ENCODE measurements at regions not wholly inside any gene's neighbourhood (a gene's known extent, or its start where the extent isn't known, plus 50 kb on each side); places are given as distances from the start of the nearest gene placed in this dataset.
"Not testable (repeated sequence)": the region's sequence is repeated elsewhere in the genome, so short reads cannot be mapped to it uniquely, and the experiment has no call there.

DNA sequence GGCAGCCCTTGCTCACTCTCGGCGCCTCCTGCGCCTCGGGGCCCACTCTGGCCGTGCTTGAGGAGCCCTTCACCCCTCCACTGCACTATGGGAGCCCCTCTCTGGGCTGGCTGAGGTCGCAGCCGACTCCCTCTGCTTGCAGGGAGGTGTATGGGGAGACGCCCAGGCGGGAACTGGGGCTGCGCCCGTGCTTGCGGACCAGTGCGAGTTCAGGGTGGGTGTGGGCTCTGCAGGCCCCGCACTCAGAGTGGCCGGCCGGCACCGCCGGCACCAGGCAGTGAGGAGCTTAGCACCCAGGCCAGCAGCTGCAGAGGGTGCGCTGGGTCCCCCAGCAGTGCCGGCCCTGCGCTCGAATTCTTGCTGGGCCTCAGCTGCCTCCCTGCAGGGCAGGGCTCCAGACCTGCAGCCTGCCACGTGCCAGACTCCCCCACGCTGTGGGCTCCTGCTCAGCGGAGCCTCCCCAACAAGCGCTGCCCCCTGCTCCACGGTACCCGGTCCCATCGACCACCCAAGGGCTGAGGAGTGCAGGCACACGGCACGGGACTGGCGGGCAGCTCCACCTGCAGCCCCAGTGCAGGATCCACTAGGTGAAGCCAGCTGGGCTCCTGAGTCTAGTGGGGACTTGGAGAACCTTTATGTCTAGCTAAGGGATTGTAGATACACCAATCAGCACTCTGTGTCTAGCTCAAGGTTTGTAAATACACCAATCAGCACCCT, 54.0 kb upstream of the WWC2 start:
- not testable (repeated sequence) for DNase-seq

GRCh38 chr4:183038436-183038835, 60.6 kb upstream of the WWC2 start:
- DNase-seq: no peak

GRCh38 chr4:183035726-183036415, 63.2 kb upstream of the WWC2 start:
- DNase-seq: no peak

- DNase-seq: no peak
Measured at GRCh38 chr4:183035256-183035655, 63.8 kb upstream of the WWC2 start.

DNA sequence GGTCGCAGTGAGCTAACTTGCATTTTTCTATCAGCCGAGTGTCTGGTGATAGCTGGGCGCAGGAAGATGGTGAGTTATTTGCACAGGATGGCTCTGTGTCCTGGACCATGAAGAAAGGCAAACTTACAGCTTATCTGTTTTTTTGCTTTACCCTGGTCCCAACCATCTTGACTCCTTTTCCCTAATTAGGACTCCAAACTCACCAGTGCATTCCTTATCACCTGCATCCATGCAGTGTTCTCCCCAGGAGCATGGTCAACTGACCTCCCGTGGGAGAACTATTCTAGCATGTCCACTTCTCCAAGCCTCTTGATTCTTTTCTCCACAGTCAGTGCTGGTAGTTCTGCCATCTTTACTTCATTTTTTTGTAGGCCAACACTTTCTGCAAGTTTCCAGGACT, 68.2 kb upstream of the WWC2 start:
- DNase-seq: no peak

DNA sequence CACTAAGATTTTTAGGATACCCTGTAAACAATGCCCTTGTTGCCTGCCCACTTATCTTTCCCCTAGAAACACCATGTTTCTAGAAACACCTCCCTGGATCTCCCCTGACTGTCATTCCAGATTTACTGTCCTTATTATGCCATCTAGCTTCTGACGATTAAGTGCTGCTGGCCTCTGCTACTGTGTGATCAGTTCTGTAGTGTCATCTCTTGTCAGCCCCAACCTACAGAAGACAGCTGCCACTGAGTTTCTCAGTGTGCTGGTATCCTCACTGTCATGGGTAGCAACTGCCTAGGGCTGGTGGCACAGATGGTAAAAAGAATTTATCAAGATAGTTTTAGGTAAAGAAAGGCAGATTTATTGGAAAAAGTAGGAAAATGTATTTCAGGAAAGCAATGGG, 68.7 kb upstream of the WWC2 start:
- no peak for DNase-seq

GRCh38 chr4:183029365-183029764, 69.7 kb upstream of the WWC2 start:
- DNase-seq: no peak

DNA sequence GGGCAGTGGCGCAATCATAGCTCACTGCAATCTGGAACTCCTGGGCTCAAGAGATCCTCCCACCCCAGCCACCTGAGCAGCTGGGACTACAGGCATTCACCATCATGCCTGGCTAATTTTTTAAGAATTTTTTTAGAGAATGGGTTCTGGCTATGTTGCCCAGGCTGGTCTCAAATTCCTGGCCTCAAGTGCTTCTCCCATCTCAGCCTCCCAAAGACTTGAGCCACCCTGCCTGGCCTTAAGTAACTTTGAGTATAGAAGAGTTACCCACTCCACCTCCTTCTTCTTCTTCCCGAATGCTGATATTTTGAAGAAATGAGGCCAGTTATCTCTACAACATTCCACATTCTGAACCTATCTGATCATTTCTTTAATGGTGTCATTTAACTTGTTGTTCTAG, 72.4 kb upstream of the WWC2 start:
- DNase-seq: no peak

DNA sequence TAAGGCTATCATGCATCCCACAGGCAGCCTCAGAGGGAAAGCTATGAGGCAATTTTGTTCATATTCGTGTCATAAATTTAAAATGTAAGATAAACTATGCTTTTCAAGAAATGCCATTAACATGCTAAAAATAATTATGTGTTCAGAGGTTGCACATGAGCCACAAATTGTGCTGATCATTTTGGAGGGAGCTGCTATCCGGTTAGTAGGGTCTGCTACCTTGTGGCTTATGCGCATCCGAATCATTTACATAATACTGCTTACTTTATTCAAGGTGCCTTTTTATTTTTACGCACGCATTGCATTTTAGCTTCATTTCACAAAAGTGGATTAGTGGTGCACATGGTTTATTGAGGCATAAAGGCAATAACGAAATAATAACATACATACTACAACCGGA, 76.4 kb upstream of the WWC2 start:
- DNase-seq: no peak

DNA sequence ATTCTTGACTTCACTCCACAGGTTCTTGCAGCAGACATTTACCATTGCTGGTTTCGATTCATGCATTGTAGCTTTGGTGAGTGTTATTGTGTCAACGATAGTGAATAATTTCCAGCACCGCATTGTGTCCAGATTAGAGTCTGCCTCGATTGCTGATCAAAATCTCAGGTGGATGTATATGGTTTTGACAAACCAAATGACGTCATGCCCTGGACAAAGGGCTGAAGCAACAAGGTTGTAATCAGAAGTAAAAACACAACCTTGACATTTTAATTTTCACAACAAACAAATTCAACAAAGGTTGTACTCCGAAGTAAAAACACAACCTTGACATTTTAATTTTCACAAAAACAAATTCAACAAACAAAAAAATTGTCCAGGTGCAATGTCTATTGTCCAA, 81.1 kb upstream of the WWC2 start:
- no peak for DNase-seq

DNA sequence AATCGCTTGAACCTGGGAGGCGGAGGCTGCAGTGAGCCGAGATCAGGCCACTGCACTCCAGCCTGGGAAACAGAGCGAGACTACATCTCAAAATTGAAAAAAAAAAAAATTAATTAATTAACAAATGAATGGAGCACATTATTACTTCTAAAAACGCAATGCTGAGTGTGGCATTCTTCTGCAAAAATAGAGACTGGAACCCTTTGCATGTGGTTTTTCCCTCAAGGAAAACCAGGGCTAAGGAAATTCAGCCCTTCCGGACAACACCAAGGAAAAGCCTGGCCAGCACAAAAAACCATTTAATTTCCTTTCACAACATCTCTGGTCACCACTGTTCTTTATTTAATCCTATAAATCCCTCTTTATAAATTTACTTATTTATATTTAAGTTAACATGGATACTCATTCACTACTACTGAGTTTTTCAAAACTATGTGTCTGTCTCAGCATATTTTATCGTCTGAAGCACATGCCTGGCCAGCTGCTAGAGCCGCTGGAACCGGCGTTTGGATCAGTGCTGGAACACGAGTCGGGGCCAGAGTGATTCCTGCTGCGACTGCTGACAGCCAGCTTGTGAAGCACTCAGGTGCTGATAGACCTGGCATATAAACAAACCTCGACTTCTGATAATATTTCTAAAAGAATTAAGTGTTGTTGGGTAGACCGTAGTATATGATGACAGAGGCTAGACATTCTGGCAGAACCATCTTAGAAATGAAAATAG, 84.5 kb upstream of the WWC2 start:
- no peak for DNase-seq

DNA sequence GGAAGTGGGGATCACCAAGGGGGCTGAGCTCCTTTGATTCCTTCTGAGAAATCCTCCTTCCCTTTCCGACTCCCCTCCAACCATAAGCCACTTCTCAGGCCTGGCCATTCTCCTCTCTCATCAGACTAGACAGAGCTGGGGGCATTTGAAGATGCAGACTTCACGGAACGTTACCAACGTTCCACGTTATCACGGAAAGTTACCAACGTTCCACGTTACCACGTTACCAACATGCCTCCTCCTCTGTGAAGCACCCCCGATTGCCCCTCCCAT, 85.4 kb upstream of the WWC2 start:
- no peak for DNase-seq

- no peak for DNase-seq
Measured at GRCh38 chr4:183012879-183013729, 86.0 kb upstream of the WWC2 start.

DNA sequence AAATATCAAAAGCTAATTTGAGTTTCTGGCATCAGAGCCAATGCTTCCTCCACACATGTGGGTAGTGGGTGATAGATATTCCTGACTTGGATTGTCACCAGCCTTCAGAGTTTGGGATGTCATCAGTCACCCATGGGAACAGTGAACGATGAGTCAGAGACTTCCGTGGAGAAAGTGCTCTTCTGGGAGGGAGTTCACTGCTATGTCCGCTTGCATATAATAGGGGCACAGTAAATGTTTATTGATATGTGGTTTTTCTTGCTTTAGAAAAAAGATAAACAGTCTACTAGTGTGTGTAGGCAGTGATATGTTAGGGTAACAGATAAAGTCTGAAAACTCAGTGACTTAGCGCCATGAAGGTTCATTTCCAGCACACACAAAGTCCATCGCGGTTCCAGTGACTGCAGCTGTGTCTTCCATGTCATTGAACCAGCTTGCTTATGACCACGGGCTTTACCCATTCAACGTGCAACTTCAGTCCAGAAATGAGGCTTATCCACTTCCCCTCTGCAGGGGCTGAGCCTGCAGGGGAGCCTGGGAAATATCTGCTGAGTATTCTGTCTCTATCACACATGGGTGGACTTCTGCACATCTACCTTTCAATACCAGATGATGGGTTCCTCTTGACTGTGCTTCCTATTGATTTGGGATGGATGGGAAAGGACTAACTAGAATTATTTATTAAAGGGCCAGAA, 87.7 kb upstream of the WWC2 start:
- DNase-seq: no peak

- peak in 1 of 3 experiments; percentile 8 for DNase-seq
Measured at GRCh38 chr4:183008492-183008891, 90.6 kb upstream of the WWC2 start.

GRCh38 chr4:183004370-183004769, 87.2 kb upstream of the DCTD start:
- DNase-seq: not testable (repeated sequence)

DNA sequence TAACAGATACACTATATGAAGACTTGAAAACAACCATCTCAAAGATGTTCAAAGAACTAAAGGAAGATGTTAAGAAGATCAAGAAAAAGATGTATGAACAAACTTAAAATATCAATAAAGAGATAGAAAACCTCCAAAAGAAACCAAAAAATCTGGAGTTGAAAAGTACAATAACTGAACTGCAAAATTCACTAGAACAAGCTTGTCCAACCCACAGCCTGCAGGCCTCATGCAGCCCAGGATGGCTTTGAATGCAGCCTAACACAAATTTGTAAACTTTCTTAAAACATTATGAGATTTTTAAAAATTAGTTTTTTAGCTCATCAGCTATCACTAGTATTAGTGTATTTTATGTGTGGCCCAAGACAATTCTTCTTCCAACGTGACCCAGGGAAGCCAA, 77.0 kb upstream of the DCTD start:
- DNase-seq: no peak

DNA sequence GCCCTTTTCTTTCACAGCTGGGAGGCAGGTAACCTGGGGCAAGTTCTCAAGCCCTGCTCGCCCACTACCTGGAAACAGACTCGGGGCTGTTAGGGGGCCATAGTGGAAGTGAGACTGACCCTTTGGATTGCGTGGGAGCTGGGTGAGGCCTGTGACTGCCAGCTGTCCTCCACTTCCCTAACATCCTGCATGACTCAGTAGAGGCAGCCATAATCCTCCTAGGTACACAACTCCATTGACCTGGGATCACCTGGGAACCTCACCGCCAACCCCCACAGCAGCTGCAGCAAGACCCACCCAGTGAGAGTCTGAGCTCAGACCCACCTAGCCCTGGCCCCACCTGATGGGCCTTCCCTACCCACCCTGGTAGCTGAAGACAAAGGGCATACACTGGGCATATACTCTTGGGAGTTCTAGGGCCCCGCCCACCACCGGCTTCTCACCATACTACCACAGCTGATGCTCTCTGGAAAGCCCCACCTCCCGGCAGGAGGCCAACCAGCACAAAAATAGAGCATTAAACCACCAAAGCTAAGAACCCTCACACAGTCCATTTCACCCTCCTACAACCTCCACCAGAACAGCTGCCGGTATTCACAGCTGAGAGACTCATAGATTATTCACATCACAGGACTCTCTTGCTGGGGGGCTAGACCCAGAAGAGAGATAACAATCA, 61.1 kb upstream of the DCTD start:
- DNase-seq: no peak

DNA sequence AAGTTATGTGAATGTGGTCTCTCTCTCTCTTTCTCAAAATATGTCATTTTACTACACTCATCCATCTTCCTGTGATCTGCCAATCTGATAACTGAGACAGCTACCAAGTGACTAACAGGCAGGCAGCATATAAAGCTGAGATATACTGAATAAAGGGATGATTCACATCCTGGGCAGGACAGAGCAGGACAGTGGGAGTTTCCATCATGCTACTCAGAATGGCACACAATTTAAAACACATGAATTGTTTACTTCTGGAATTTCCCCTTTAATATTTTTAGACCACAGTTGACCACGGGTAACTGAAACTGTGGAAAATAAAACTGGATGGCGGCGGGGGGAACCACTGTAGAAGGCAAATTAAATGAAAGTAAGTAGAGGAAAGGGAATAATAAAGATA, 58.6 kb upstream of the DCTD start:
- no peak for DNase-seq

DNA sequence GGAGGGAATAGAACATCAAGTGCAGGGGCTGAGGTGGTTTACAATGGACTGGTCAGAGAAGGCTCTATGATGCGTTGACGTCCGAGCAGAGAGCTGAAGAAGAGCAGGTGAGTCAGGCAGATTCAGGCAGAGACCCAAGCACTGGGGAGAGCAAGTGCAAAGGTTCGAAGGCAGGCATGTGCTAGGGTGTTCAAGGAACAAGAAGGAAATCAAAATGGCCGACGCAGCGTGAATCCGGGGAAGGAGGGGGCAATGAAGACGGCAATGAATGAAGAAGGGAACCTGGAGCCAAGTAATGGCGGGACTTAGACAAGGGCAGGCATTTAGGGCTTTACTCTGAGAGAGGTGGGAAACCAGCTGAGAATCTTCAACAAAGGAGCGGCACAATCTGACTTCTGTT, 56.8 kb upstream of the DCTD start:
- no peak for DNase-seq

DNA sequence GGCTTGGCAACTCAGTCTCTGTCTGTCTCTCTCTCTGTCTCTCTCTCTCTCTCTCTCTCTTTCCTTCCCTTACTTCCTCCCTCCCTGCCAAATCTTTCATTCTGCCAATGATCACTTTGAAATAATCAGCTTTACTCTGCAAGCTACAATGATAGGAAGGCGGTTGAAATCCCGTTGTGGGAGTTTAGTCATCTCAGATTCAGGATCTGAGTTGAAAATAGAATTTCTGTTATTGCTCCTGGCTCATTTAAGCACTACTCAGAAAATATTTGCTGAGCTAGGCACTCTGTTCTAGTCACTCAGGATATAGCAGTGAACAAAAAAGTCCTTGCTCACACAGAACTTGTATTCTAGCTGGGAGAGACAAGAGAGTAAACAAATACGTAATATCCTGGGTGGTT, 56.3 kb upstream of the DCTD start:
- no peak for DNase-seq

GRCh38 chr4:182971702-182972101, 54.5 kb upstream of the DCTD start:
- no peak for DNase-seq

All from NCI-H1417 (cell line).